ENCODE measurements at regions not wholly inside any gene's neighbourhood (a gene's known extent, or its start where the extent isn't known, plus 50 kb on each side); places are given as distances from the start of the nearest gene placed in this dataset.

DNA sequence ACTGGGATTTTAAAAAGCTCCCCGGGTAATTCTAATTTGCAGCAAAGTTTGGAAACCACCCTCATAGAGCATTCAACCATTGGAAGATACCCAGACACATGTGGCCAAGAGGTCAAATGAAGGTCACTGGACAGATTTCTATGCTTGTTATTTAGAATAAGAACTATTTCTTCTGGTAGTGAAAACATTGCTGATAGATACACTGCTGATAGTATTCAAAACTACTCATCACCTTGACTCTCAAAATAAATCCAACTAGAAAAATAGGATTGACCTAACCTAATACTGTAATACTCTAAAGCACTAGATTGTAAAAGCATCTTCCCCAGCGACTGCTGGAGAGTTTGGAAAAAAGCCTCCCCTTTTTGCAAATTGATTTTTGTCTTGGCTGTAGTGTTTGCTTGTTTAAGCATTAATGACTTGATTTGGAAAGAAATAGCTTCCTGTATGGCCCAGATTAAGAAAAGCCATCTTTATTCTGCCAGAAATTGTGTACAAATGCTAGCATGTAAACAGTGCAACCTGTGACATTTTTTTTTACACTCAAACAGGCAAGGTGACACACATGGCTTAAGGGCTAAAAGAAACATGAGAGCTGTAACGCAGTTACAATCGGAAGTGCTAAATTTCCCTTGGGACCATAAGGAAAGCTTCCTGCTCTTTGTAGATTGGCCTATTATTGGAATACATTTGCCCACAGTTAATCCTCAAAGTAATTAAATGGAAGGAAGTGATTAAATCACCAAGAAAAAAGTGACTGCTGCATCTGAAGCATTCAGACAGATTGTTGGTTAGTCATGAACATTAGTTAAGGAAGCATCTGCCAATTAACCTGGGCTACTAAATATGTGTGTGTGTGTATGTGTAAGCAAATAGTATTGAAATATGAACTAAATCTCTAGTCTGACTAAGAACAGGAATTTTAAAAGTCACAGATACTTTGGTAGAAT lies 356.5 kb upstream of the ATP2B1 start:
- no peak for DNase-seq

DNA sequence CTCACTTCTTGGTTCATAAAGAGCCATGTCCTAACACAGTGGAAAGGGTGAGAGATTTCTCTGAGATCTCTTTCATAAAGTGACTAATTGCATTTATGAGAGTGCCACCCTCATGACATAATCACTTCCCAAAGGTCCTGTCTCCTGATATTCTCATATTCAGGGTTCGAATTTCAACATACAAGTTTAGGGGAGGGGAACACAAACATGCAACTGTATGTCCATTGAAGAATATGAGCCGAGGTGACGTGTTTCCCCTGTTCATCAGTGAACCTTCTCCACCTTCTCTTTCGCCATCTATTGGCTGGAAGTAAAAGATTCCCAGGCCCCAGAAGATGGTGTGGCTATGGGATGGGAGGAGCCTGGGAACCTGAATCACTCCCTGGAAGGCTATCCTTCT lies 354.2 kb upstream of the ATP2B1 start:
- DNase-seq: no peak

DNA sequence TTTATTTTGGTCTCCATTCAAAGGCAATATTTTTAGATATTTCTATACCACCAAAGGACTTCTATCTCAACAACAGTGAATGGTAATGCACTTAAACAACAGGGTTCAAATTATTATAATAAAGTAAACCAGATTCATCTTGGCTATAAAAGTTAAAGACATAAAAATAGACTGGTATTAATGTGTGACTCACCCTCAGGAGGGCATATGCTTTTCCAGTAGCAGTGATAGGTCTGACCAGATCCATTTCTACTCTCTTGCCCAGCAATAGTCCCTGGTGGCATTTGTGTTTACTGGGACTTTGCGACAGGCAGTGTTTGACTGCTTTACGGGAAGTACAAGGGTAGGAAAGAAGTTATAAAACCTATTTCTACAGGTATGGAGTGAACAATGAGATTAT lies 353.2 kb upstream of the ATP2B1 start:
- DNase-seq: no peak

DNA sequence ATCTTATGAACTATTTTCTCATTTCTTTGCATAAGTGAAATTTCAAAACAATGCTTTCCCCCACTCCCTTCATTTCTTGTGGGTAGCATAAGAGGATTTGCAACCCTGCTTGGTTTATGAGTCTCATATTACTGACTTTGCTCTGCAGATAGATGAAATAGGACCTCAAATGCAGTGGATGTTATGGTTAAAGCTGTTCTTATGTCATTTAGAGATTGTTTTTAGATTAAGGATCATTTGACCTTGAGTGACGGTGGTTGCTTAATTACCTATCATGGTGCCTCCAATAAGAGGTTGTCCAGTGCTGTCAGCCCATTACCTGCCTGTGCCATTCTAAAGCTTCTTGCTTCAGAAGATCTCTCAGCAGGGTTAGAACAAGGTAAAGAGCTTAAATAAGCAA lies 351.4 kb upstream of the ATP2B1 start:
- DNase-seq: no peak

DNA sequence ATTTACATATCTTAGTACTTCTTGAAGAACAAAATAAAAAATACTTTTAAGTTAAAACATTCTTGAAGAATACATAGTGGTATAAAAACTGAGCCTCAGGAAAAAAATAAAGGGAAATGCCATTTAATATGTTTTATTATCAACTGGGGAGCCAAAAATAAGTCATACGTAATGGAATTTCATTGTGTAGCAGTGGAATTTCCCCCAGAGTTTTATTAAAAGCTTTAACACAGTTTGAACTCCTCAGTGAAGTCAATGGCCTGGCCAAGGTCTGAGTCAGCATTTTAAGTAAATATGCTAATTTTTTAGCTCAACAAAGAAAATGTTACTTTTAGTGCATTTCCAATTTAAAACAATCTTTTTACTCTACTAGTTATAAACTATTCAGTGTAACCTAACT lies 350.1 kb upstream of the ATP2B1 start:
- DNase-seq: no peak

DNA sequence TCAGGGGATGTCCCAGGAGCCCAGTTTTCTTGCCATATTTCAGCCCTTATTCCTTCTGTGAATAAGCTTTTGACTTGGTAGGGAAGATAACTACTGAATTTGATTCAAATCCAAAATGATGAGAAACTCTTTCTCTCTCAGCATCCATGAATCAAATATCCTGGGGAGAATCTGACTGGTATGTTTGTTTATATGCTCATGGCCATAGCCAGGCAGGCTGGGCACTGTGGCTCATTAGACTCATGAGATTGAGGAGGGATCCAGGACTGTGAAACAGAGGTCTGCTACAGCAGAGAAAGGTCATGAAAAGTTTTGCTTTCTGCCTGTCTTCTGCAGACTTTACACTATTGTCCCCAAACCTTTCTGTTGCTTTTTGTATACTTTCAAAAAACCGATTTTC lies 346.4 kb upstream of the ATP2B1 start:
- no peak for DNase-seq

DNA sequence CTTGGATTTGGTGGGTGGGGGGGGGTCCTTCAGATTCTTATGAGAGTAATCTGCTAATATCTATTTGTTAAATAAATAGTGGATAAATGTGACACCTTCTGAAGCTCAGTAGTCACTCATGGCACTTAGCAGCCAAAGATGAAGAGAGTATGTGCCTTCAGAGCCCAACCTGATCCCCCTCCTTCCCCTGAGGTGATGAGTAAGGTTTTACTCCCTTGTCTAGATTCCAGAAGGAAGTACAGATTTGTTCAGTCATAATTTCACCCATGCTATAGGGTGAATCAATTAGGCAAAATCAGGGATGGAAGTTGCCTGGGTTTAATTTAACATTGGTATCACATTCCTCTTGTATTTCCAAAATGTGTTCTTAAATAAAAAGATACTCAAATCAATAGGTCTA lies 340.3 kb upstream of the ATP2B1 start:
- no peak for DNase-seq

DNA sequence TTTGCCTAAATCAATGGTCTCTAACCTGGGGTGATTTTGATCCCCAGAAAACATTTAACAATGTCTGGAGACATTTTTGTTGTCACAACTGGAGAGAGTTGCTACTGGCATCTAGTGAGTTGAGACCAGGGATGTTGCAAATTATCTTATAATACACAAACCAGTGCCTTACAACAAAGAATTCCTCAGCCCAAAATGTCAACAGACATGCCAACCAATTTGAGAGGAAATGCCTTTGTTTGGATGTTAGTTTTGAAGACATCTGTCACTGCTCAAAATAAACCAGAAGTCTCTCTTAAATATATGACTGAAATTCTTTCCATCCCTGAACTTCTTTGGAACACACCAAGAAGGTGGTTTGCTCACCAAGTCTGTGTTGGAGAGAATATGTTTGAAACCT lies 336.9 kb upstream of the ATP2B1 start:
- DNase-seq: no peak

DNA sequence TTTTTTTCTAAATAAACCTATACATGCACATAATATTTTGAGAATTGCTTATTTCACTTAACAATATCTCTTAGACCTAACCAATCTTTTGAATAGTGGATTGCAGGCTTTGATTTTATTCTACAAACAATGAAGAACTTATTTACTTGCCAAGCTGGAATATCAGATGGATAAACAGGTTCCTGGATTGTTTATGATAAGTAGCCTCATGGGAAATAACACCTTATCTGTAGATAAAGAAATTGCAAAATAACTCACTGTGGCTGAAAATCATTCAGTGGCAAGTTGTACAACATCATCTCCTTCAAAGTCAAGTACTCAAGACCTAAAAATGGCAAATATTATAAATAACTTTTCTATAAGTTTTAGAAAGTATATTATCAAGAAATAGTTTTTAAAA lies 335.4 kb upstream of the ATP2B1 start:
- no peak for DNase-seq

DNA sequence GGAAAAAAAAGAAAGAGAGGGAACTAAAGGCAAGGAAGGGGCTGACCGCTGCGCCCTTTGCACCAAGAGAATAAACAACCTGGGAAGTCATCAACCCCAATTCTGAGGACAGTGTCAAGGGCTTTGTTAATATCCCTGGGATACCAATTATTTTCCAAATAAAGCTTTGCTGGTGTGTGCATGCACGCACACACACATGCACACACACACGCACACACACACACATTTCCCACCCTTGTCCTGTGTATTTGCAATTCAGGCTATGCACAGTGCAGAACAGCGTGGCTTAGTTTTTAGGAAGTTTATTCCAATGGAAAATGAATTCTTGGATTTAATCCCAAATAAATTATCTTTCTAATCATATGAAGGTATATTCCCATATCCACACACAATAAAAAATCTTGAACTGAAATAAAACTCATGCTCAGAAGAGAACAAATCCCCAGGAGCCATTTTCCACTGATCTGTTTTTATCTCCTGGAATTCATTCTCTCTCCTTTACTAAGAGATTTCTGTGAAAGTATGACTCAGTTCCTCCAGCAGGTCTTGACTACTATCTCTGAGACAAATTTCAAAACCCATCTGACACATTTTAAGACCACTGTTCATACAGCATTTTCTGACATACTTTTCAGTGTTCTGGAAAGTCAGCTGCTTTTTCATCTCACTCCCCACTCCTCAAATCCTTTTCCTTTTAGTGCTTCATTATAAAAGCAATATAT lies 334.4 kb upstream of the ATP2B1 start:
- no peak for DNase-seq

DNA sequence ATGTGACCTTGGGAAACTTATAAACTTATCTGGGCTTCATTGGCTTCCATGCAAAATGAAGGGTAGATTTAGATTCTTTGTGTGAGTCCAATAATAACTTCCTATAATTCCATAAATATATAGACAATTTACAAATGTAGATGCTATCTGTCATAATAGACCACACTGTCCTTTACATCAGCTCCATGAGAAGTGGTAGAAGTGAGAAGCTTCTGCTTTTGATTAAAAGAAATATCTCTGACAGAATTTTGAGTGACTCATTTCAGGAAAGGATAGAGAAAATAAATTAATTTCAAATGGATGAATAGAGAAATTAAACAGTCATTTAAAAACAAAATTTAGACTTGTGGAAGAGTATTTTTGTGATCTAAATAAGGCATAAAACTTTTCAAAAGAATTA lies 329.7 kb upstream of the ATP2B1 start:
- DNase-seq: no peak

DNA sequence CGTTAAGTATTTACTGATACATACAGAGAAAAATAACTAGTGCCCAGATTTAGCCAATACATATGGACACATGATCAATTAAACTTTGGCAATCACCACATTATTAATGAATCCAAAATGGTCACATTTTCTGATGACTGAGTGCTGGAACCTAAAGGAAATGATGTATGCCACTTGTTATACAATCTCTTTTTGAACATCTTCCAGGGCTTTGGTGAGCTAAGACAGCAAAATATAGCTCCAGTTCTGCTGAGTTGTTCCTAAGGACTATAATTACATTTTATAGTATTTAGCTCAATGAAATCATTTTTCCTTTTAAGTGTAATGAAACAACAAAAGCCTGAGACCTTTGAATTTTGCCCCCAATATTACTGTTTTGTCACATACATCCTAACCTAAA lies 329.1 kb upstream of the ATP2B1 start:
- DNase-seq: no peak

DNA sequence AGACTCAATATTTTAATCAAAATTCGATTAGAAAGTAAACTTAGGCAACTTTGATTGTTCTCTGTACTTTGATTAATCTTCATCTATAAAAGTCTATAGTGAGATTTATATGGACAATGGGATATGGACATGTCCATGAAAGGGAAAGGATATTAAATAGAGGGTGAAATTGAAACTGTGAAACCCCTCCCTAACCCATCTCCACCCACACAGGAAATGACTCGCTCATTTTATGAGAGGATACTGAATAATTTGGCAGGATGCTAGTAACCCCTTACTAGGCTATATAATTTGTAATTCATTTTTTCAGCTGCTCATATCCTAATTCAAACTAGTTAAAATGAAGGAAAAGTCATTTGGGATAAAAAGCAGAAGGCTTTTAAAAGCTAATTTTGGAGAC lies 328.0 kb upstream of the ATP2B1 start:
- no peak for DNase-seq

DNA sequence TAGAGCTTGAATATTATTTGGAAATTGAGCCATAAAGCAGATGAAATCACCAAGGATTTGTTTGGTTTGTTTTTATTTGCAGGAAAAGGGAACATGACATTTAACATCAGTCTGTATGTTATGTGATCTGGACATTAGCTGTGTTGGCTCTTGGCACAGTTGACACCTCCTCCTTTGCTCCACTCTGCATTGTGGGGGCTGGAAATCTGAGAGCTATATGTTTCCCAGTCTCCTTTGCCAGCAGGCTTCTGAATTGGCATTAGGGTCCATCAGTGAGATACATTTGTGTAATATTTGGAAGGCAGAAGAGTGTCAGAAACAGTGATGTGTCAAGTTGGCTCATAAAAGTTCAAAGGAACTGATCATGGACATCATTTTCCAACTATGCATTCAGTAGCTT lies 322.1 kb upstream of the ATP2B1 start:
- DNase-seq: no peak

DNA sequence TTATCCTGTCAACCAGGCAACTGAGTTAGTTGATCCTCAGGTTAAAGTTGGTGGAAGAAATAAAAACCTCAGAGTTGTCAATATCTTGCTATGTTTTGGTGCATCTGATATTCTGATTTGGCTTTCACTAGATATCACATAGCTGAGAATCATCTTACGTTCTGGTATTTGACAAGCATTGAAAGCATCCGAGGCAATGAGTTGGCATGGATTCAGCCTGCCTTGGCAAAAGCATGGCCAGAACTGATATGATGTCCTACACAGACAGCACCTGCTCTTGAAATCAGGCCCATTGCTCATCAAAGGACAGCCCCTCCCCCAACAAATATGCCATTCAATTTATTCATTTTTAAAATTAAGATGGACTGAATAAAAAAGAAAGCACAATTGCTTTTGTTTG lies 320.7 kb upstream of the ATP2B1 start:
- no peak for DNase-seq

DNA sequence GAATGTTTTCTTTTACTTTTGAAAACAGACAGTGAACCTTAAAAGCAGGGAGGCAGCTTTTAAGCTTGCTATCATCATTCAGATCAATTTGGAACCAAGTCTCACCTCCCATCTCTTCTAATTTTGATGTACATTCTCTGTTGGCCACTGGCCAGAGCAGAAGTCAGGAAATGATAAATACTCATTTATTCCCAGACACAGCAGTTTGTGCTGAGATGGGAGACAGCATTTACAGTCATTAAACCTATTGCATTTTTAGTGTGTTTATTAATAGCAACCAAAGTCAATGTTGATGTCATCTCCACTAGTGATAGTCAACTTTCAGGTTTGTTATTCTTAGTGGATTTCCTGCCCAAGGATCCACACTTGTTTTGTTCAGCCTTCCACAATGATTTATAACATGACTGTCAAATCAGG lies 320.0 kb upstream of the ATP2B1 start:
- DNase-seq: no peak

DNA sequence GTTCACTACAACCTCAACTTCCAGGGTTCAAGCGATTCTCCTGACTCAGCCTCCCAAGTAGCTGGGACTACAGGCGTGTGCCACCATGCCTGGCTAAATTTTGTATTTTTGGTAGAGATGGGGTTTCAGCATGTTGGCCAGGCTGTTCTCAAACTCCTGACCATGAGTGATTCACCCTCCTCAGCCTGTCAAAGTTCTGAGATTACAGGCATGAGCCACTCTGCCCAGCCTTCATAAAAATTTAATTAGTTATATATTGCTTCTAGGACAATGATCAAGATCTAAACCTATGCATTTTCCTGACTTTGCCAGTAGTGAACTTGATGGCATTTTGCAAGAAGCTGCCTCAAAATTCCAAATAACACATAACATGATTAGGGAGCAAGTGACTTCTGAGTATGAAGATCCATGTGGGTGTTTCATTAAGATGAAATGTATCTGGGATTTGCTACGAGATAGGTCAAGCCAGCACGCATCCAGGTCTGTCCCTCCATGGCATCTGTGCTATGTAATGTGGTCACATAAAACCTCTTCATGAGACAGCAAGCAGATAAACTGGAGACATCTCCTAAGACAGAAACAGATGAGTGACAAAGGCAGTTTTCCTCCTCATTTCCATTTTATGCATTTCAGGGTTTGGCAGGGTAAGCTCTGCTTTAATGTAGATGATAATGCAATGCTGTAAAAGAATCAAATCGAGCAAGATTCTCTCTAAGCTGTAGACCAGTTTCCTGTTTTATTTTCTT lies 319.4 kb upstream of the ATP2B1 start:
- DNase-seq: no peak

DNA sequence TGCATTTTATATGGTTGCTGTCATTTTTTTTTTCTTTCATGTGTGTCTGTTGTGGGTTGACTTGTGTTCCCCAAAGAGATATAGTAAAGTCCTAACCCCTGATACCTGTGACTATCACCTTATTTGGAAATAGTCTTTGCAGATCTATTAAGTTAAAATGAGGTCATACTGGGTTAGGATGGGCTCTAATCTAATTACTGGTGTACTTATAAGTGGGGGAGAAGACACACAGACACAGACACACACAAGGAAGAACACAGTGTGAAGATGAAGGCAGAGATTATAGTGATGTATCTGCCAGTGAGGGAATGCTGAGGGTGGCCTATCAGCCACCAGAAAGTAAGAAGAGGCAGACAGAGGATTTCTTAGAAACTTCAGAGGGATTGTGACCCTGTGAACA lies 318.4 kb upstream of the ATP2B1 start:
- DNase-seq: no peak

DNA sequence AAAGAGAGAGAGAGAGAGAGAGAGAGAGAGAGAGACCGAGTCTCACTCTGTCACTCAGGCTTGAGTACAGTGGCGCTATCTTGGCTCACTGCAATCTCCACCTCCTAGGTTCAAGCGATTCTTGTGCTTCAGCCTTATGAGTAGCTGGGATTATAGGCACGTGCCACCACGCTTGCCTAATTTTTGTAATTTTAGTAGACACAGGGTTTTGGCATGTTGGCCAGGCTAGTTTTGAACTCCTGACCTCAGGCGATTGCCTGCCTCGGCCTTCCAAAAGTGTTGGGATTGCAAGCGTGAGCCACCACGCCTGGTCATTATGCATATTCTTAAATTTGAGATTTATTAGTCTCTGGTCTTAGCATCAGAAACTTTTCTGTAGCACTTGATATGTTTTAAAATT lies 317.9 kb upstream of the ATP2B1 start:
- no peak for DNase-seq

DNA sequence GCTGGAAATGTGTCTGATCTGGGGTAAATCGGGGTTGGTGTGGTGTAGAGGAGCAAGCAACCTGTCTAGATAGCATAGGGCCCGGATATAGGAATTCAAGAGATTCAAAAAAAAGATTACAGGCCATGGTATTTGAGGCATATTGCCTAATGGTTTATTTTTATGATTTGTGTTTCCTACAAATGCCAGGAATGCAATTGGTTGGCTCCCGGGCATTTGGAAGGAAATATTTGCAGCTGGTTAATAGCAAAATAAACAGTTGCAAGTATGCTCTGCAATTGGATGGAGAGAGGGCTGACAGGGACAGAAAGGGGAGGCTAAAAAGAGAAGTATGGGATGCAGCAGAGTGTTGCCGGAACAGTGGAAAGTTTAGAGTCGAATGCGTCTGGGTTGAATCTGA lies 315.6 kb upstream of the ATP2B1 start:
- DNase-seq: no peak

DNA sequence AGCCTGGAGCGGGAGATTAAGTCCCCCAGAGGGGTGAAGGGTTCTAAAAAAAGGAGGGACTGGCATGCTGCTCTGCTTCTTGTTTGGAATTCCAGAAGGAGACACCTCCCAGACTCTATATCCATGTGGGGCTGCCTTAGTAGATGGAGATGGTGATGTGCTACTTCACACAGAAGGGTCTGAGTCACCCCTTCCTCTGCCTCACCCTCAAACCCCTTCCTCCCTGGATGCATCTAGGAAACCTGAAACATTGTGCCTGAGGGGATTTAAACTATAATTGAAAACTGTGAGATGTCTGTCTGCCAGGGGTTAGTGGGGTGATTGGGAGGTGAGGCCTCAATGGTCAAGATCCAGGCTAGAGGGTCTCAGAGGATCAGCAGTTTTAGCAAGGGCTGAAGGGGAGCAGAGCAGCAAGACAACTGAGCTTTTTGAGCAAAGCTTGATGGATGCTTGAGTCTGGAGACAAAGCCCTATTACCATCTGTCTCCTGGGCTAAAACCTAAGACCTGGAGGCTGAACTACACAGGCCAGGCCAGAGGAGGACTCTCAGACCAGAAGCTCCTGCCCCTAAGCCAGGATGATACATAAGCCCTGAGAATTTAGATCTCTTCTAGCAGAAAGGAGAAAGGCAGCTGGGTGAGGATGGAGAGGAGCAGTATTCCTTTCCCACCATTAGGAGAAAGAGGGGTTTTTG lies 314.7 kb upstream of the ATP2B1 start:
- no peak for DNase-seq

DNA sequence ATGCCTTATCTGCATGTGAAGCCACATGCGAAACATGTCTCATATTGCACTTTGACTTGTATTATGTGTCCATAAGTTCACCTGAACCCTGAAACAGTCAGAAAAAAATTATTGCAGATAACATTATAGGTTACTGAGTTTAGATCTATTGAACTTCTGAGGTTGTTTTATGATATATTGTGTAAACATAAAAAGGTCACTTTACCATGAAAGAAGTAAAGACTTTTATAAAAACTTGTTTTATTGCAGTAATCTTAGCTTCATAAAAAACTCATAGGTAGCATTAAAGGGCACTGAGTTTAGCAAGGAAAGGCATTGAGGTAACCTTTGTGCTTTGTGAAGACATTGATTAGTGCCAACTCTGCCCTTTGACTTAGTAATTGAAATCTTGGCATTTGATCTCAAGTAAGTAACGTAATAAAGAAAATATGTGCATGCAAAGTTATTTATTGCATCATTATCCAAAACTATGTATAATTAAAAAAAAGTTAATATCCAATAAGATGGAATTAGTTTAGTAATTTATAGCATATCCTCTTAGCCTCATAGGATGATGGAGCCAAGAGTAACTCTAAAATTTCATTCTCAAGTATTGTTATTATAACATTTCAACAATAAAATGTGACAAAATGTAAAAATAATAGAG lies 313.3 kb upstream of the ATP2B1 start:
- no peak for DNase-seq

DNA sequence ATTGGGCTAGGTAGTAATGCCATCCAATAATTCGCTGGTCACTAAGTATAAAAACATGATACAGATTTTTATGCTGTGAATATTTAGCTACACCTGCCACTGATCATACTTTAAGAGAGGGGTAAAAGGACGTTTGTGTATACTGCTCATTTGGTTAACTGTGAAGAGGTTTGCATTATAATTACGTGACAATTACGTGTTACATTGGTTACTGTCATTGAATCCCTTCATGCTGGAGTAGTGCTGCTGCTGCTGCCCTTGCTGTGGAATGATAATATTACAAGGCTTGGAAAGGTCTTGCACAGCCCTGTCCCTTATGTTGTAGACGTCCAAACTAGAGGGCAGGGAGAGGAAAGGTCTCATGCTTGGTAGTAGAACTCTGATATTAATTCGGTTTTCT lies 312.2 kb upstream of the ATP2B1 start:
- no peak for DNase-seq

Measured in NCI-H510A treated with DMSO at 0.1 percent for 48 hours (cell line).